DMS153 treated with DMSO at 0.1 percent for 48 hours (cell line): ENCODE measurements at regions not wholly inside any gene's neighbourhood (a gene's known extent, or its start where the extent isn't known, plus 50 kb on each side); places are given as distances from the start of the nearest gene placed in this dataset.
A peak's percentile ranks its signal among the peaks of the same experiment; 100 is the strongest.
"Not testable (repeated sequence)": the region's sequence is repeated elsewhere in the genome, so short reads cannot be mapped to it uniquely, and the experiment has no call there.

Experiments used
- DNase-seq: peaks from one replicate; lab custom pipeline; 2025; ENCODE audit not compliant: unreplicated experiment; lab: John Stamatoyannopoulos, UW

DNA sequence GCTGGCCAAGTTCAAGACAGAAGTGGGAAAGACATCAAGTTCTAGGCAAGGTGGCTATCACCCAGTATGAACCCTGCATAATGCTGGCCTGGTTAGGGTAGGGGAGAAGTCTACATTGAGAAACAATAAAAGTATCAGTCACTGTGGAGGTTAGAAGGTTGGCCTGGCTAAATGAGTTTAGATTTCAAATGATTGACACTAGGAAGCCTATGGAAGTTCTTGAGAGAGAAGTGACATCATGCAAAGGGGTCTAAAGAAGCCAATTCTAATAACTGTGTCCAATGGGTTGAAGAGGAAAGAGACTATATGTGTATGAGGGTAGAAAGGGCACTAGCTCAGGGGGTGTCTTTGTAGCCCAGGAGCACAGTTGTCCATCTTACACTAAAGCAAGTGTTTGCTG, 98.5 kb upstream of the MBIP start:
- DNase-seq, result no peak

DNA sequence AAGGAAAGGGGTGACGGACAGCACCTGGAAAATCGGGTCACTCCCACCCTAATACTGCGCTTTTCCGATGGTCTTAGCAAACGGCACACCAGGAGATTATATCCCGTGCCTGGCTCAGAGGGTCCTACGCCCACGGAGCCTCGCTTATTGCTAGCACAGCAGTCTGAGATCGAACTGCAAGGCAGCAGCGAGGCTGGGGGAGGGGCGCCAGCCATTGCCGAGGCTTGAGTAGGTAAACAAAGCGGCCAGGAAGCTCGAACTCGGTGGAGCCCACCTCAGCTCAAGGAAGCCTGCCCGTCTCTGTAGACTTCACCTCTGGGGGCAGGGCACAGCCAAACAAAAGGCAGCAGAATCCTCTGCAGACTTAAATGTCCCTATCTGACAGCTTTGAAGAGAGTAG, 91.5 kb upstream of the MBIP start:
- DNase-seq, result not testable (repeated sequence)

DNA sequence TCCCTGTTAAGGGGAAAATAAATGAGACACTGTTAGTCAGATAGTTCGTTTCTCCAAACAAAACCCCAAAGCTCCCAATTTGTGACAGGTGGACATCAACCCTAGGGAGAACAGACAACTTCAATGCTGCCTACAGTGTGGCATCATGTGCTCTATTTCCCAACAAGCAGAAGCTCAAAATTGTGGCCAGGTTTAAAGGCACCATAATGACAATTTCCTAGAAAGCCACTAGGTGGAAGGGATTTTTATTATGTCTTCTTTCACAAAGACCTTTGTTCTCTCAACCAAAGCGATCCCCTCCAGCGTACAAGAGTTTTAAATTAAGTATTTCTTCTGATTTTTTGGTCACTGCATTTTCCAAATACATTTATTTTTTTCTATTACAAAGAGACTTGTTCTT, 88.0 kb upstream of the MBIP start:
- no peak for DNase-seq

DNA sequence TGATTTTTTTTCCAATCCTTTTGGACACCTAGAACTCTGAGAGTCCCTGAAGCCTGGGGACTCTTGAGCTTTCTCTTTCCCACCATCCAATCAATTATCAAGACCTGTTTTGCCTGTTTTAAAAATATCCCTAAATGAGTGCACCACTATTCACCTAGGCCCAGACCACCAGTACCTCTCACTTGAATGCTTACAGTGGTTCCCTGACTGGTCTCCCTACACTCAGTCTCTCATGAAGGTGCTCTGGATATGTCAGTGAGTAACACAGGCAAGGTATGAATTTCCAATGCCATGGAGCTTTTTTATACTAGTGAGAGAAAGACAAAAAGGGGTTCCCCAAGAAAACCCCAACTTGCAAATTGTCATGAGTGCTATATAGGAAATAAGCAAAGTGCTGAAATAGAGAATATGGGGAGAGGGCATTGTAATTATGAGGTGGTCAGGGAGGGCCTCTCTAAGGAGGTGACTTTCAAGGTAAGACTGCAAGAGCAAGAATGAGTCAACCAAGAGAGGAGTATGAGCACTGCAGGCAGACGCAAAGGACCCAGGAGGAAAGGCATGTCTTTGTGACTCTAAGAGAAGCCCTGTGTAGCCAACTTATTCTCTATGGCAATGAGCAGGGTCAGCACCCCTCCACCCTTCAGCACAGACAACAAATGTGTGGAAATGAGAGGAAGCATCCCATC, 85.3 kb upstream of the MBIP start:
- DNase-seq, result no peak

DNA sequence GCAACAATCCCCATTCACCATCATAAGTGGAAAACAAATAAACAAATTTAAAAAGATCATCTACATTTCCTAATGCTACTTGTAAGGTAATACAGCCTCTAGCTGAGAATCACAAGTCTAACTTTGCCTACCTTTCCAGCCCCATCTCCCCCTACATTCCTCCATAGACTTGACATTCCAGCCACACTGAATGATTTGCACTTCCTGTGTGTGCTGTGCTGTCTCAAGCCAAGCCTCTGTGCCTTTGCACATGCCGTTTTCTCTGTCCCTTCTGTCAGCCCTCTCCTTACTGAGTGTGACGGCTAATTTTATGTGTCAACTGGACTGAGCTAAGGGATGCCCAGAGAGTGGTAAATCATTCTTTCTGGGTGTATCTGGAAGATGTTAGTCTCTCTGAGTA, 82.4 kb upstream of the MBIP start:
- DNase-seq, result no peak

DNA sequence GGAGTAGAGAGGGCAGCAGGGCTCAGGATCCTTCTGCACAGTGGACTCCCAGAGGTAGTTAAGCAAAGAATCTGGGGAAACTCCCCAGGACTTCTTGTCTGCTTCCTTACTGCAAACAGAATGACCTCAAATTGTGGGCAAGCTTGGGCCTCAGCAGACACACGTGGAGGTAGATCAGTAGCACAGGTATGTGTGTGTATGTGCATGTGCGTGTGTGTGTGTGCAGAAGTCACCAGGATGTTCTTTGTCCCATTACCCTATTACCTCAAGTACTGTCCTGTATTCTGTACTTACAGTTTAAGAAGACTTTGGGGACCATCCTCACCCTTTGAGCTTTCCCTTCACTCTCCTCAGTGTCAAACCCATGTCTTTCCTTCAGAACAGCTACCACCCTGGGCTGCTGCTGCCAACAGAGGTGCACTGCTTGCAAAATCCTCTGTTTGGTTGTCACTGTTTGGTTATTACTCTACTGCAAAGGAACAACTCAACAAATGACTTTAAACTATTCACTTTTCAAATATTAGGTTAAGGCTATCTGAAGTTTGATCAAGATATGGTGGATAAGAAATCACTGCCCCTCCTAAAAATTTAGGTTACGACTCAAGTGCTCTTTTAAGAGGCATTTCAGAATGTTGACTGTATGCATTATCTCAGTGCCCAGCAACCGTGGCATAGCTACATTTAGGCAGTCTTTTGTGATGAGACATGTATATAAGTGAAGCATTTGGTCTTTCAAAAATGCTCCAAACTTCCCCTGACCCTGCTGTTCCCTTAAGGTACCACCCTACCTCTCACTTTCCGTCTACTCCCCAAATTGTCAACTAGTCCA, 78.2 kb upstream of the MBIP start:
- DNase-seq, result no peak

DNA sequence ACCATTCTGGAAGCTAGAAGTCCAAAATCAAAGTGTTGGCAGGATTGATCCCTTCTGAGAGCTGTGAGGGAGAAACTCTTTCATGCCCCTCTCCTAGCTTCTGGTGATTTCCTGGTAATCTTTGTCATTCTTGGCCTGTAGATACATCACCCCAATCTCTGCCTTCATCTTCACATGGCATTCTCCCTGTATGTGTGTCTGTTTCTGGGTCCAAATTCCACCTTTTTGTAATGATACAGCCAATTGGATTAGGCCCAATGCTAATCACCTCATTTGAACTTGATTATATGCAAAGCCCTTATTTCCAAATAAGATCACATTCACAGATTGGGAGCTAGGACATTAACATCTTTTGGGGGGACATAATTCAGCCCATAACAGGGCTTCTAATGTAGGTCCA, 76.9 kb upstream of the MBIP start:
- DNase-seq, result no peak

DNA sequence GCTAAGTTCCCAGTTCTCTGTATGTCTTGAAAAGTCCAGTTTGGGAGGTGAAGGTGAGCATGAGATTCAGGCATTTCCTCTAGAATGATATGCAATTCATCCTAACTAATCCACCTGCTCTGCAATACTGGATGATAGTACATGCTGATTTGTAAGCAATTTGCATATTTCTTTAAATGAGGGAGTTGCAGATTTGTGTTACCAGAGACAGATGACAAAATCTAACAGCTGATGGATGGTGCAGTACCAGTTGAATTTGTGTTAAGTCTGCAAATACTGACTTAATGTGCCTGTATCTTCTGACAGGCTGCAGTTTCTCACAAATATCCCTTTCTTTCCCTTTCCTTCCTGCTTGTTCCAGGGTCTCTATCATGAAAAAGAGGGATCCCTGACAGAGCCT, 76.4 kb upstream of the MBIP start:
- DNase-seq, result no peak

DNA sequence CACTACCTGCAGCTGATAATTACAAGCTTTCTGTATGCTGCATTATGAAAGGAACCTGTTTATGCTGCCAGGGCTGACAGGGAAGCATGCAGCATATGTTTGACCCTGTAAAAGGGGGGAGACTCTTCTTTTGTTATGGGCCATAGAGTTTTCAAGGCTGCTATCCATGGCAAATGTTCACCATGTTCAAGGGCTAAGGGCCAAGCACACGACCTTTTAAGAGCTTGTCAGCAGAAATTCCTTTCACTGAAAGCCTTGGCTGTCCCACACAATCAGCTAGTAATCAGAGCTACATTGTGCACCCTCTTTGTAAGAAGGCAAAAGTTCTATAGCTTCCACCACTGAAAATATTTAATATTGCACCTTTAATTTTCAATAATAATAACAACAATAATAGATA, 74.2 kb upstream of the MBIP start:
- DNase-seq, result no peak

DNA sequence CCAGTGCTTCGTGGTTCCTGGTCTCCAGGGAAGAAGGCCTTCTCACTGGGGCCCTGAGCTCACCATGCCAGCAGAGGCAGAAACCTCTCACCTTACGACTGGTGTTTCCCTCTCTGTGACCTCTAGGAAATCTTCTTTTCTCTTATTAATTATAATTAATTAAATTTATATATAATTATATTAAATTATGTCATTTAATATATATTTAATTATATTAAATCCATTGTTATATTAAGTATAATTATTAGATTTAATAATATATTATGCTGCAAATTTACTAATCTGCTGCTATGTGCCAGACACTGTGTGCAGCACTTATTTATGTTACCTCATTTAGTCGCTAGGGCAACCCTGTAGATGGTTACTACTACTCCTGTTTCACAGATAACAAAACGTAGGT, 70.3 kb upstream of the MBIP start:
- no peak for DNase-seq

DNA sequence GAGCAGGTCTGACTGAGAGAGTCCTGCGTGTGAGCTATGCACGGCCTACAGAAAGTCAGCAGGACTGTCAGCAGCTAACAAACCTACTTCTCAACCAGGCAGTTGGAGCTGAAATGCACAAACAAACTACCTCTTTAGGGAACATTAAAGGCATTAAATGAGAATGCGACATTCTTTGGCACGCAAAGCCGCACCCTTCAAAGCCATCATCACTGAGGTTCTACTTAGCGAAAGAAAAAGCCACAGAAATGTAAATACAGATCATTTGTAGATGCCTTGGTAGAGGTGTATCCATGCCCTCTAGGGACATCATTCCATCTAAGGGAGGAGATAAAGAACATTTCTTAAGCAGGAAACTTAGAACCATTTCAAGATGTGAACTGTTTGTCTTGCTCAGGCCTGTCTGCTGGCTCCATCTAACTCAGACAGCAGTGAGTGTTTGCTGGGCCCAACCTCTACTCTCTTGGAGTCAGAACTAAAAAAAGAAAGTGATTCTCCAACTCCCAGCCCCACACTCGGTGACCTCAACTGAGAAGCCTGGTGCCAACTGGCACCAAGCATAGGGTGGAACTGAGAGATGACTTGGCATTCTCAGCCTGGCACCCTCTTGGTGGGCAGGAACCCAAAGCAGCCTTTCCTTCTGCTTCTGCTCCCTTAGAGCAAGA, 63.5 kb upstream of the MBIP start:
- DNase-seq, result no peak

DNA sequence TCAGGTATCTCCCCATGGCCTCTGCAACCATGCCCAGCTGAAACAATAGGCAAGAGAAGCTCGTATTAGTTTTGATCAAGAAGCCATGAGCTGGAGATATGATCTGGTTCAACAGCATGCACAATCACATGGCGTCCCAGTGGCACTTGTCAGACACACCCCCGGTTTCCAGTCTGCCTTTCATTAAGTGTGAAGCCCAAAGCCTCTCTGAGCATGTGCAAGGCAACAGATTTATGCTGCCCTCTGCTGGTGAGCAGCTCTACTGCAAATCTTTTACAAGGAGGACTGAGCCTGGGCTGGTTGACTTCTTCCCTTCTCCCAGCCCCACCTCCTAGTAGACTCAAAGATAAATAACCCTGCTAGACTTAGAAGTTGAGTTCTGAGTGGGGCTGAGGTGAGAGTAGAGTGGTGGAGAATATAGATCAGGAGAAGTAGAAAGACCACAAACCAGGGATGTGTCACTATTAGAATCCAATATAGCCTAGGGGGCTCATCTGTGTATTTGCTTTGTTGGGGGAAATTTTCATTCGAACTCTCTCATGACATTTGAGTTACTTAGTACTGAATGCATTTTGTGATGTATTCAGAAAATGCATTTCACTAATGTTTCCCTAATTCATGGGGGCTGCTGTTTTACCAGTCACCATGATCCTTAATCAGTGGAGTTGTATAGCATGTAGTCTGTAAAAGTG, 53.7 kb upstream of the MBIP start:
- DNase-seq, result peak; percentile 88
